Upper lobe of right lung (tissue), 1 donor: ENCODE measurements at regions not wholly inside any gene's neighbourhood (a gene's known extent, or its start where the extent isn't known, plus 50 kb on each side); places are given as distances from the start of the nearest gene placed in this dataset.

Experiments used
- ATAC-seq: fragments of 200-7000 bp; cut with Tn5 transposase; one replicate; pipeline ENCODE4 v1.9.1; 2020; ENCODE audit warnings: mild to moderate bottlenecking, moderate library complexity
- DNase-seq: peaks from one replicate; pipeline ENCODE4 v3.0.0-alpha.2; 2020
- H3K27ac ChIP-seq: fragments of 200-600 bp; one replicate; pipeline ENCODE4 v1.8.0; 2022
- H3K27me3 ChIP-seq: fragments of 200-600 bp; one replicate; pipeline ENCODE4 v1.8.0; 2022; ENCODE audit warnings: mild to moderate bottlenecking
- H3K36me3 ChIP-seq: fragments of 200-600 bp; one replicate; pipeline ENCODE4 v1.8.0; 2022
- H3K4me1 ChIP-seq: fragments of 200-600 bp; one replicate; pipeline ENCODE4 v1.8.0; 2022
- H3K4me3 ChIP-seq: fragments of 200-600 bp; one replicate; pipeline ENCODE4 v1.8.0; 2022; ENCODE audit warnings: mild to moderate bottlenecking
- H3K9me3 ChIP-seq: fragments of 200-600 bp; one replicate; pipeline ENCODE4 v1.8.0; 2022
- CTCF ChIP-seq: fragments of 200-600 bp; IDR thresholded peaks from one replicate; pipeline ENCODE4 v1.8.0; 2022; ENCODE audit warnings: antibody characterized with exemption
- intact Hi-C: fragments of 100-400 bp; cut with DNase I; formaldehyde crosslinking; loops from one replicate; pipeline ENCODE4 v1.11.0; 2022
- donor health status: DM: no; HTN: yes; CAD: no; lungs with severe emphysema.

GRCh38 chr2:61677306-61677705, 139.2 kb upstream of the XPO1 start:
- Histone ChIP-seq H3K9me3 (peaks cover 12% of the 10 kb centered on the region), H3K4me1 (no peaks in the 10 kb centered on the region), H3K27me3 (no peaks in the 10 kb centered on the region), H3K36me3 (no peaks in the 10 kb centered on the region), H3K27ac (no peak overlapping the region), H3K4me3 (no peak overlapping the region)
- no peak for TF ChIP-seq CTCF
- intact Hi-C loops: no loop called here
- DNase-seq (no peak), ATAC-seq (no peak)

GRCh38 chr2:61675204-61675603, 137.0 kb upstream of the XPO1 start:
- Histone ChIP-seq H3K27ac (no peak overlapping the region), H3K4me3 (no peak overlapping the region), H3K9me3 (peaks cover 12% of the 10 kb centered on the region), H3K4me1 (peaks cover 17% of the 10 kb centered on the region), H3K36me3 (no peaks in the 10 kb centered on the region), H3K27me3 (no peaks in the 10 kb centered on the region)
- intact Hi-C loops: no loop called here
- no peak for TF ChIP-seq CTCF
- DNase-seq: no peak
- ATAC-seq: no peak

GRCh38 chr2:61671561-61672315, 133.6 kb upstream of the XPO1 start:
- ATAC-seq (no peak), DNase-seq (no peak)
- Histone ChIP-seq H3K9me3 (peaks cover 12% of the 10 kb centered on the region), H3K27ac (peak overlapping the region; percentile 80), H3K4me1 (peaks cover 20% of the 10 kb centered on the region), H3K36me3 (no peaks in the 10 kb centered on the region), H3K4me3 (peak overlapping the region; percentile 30), H3K27me3 (no peaks in the 10 kb centered on the region)
- intact Hi-C loops: no loop called here
- no peak for TF ChIP-seq CTCF

GRCh38 chr2:61670591-61671501, 132.7 kb upstream of the XPO1 start:
- peak overlapping the region; percentile 30 for H3K4me3 ChIP-seq
- H3K27me3 ChIP-seq: no peaks in the 10 kb centered on the region
- intact Hi-C loops: no loop called here
- peak overlapping the region; percentile 80 for H3K27ac ChIP-seq
- H3K9me3 ChIP-seq: peaks cover 11% of the 10 kb centered on the region
- no peaks in the 10 kb centered on the region for H3K36me3 ChIP-seq
- TF ChIP-seq CTCF: no peak
- peaks cover 20% of the 10 kb centered on the region for H3K4me1 ChIP-seq
- DNase-seq: no peak
- ATAC-seq: peak; percentile 58

- Histone ChIP-seq H3K4me1 (no peaks in the 10 kb centered on the region), H3K36me3 (no peaks in the 10 kb centered on the region), H3K4me3 (no peak overlapping the region), H3K9me3 (no peaks in the 10 kb centered on the region), H3K27ac (no peak overlapping the region), H3K27me3 (no peaks in the 10 kb centered on the region)
- no peak for TF ChIP-seq CTCF
- intact Hi-C loops: no loop called here
- ATAC-seq: no peak
- no peak for DNase-seq
These were observed 126.0 kb upstream of the XPO1 start for GRCh38 chr2:61664190-61664589.
